GM13976 (cell line): ENCODE measurements at regions not wholly inside any gene's neighbourhood (a gene's known extent, or its start where the extent isn't known, plus 50 kb on each side); places are given as distances from the start of the nearest gene placed in this dataset.

ENCODE experiments used
- DNase-seq: peaks from one replicate; pipeline ENCODE4 v3.0.0; 2012; ENCODE audit warnings: low spot score
- in situ Hi-C: fragments of 300-500 bp; cut with MboI; formaldehyde crosslinking; loops from one replicate; pipeline ENCODE4 v1.12.0; 2022; ENCODE audit warnings: low sequenced_read_pairs, mixed read lengths, inconsistent platforms; ENCODE audit not compliant: unreplicated experiment
- TF ChIP-seq, protein P1 (sequence below): IDR thresholded peaks from 2 replicates; pipeline ENCODE4 v1.5.1; 2012; ENCODE audit warnings: borderline replicate concordance, mild to moderate bottlenecking; ENCODE audit not compliant: insufficient read depth; ENCODE audit errors: extremely low read depth, missing control alignments, control extremely low read depth

DNA sequence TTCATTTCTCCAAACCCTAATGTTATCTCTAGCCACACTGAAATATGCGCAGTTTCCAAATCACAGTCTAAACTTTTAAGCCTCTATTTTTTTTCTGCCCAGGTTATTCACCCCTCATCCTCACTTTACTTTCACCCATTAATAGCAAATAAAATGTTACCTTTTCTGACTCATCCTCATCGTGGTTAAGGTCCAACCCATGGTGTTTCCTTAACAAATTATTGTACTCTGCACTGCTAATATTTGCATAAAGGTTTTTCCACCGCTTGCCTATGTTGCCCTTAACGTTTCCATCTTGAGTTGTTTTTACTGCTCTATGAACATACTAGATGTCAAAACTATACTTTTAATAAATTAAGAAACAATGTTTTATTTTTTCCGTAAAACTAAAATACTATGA is 780.9 kb upstream of the KLHL1 start:
- in situ Hi-C loops: no loop called here
- TF ChIP-seq, protein P1, sequence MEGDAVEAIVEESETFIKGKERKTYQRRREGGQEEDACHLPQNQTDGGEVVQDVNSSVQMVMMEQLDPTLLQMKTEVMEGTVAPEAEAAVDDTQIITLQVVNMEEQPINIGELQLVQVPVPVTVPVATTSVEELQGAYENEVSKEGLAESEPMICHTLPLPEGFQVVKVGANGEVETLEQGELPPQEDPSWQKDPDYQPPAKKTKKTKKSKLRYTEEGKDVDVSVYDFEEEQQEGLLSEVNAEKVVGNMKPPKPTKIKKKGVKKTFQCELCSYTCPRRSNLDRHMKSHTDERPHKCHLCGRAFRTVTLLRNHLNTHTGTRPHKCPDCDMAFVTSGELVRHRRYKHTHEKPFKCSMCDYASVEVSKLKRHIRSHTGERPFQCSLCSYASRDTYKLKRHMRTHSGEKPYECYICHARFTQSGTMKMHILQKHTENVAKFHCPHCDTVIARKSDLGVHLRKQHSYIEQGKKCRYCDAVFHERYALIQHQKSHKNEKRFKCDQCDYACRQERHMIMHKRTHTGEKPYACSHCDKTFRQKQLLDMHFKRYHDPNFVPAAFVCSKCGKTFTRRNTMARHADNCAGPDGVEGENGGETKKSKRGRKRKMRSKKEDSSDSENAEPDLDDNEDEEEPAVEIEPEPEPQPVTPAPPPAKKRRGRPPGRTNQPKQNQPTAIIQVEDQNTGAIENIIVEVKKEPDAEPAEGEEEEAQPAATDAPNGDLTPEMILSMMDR: no peak
- no peak for DNase-seq

DNA sequence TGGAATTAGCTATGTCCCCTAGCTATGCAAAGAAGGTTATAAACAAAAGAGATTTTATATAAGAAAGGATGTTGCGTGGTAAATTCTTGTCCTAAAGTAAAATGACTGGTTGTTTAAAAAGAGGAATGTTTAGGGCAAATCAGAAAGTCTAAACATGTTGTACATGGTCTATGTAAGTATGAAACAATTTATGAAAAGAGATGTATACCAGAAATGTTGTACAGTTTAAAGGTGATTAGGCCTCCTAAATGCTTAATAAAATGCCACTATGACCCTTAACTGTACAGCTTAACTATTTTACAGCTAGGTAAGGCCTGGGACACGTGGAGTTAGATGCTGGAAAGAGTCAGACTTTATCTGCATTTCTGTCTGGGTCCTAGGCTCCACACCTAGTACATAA is 775.9 kb upstream of the KLHL1 start:
- no peak for DNase-seq
- in situ Hi-C loops: no loop called here
- TF ChIP-seq, protein P1: no peak

DNA sequence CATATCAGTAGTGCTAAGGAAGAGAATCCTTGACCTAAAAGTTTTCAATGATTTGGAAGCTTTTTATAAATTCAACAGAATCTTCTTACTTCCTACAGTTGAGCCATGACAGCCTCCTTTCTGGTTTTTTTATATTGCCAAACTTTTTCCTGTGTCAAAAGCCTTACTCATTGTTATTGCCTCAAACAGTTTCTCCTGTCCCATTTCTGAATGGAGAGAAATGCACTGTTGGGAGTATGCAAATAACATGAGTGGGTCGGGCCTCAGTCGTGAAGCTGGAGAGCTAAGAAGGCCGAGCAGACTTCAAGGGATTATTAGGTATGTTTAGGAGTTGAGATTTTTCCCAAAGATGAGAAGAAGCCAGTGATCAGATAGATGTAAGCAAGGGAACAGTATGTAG is 766.4 kb upstream of the KLHL1 start:
- no peak for DNase-seq
- in situ Hi-C loops: no loop called here
- TF ChIP-seq, protein P1: no peak

DNA sequence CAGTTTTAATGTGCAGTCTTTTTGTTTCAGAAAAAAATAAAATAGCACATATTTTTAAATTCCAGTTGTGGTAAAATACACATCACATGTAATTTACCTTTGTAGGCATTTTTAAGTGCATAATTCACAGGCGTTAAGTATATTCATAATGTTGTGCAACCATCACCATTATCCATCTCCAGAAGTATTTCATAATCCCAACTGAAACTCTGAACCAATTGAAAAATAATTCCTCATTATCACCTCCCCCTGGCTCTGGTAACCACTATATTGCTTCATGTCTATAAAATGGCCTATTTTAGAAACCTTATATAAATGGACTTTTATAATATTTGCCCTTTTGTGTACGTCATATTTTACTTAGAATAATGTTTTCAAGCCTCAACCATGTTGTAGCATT is 756.5 kb upstream of the KLHL1 start:
- TF ChIP-seq, protein P1: no peak
- in situ Hi-C loops: no loop called here
- no peak for DNase-seq

DNA sequence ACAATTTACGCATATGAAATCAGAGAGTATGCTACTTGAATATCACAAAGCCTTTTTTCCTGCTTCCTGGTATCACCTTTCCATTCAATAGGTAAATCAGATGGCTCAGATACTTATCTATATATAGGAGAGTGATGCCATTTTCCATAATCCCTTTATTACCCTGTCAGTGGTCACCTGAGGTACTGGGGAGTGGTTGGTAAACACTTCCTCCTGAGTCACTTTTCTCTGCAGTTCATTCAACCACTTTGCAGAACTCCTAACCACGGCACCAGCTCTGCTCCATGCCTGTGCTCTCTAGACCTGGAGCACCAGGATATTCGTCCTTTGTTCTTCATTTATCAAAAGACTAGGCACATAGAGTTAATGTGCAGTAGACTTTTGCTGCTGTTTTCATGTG is 748.5 kb upstream of the KLHL1 start:
- TF ChIP-seq, protein P1: no peak
- DNase-seq: no peak
- in situ Hi-C loops: no loop called here

DNA sequence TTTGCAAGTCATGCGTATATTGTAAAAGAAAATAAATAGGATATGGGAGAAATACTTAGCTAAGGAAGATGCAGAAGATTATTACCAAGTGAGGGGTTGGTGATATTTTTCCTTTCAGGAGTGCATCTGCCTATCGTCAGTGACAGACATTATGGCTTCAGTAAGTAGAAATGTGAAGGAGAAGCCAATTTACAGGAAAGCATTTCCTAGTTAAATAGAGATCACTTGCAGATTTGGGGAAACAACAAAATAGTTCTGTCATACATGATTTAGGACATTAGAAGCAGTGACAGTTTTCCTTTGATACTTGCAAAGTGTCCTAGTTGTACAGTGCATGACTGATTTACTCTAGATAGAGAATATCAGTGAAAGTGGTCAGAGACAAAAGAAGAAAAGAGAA is 747.8 kb upstream of the KLHL1 start:
- no peak for DNase-seq
- TF ChIP-seq, protein P1: no peak
- in situ Hi-C loops: no loop called here

DNA sequence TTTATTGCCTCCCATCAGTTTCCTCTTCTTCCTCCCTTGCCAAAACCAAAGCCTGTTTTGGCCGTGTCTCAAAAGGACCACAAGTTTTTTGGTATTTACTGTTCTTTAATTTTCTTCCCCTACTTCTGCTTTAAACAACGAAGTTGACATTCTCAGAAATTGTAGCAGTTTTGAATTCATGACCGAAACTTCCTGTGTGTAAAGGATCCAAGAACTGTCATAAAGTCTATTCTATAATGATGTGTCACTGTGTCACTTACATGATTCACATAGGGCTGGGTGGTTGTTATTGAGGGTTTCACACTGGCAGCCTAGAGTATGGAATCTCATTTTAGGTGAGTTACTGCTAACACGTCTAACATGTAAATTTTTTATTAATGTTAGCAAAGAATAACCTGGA is 741.0 kb upstream of the KLHL1 start:
- in situ Hi-C loops: no loop called here
- no peak for DNase-seq
- TF ChIP-seq, protein P1: no peak
